HCT116 (cell line): ENCODE measurements at regions not wholly inside any gene's neighbourhood (a gene's known extent, or its start where the extent isn't known, plus 50 kb on each side); places are given as distances from the start of the nearest gene placed in this dataset.

ENCODE experiments used
- ATAC-seq: fragments of 200-7000 bp; cut with Tn5 transposase; 2 replicates; pipeline ENCODE4 v1.9.1; 2020; ENCODE audit warnings: mild to moderate bottlenecking, moderate library complexity
- BruUV-seq: library from RNA; stranded (reverse); fragments of 400-500 nt; replicated peaks from 2 replicates; lab custom pipeline; 2021; lab: Mats Ljungman, UMichigan
- CTCF ChIA-PET: fragments of 300-600 bp; sonication (Branson Sonifier 250); formaldehyde crosslinking; loops from one replicate; lab custom pipeline; 2021; ENCODE audit warnings: antibody characterized with exemption; lab: Charles Lee
- POLR2A ChIA-PET: fragments of 300-600, 350-600 bp; sonication (Branson Sonifier 250); formaldehyde crosslinking; loops from one replicate; lab custom pipeline; 2021; ENCODE audit warnings: antibody characterized with exemption; lab: Charles Lee
- RAD21 ChIA-PET, 2 experiments: fragments of 300-600 bp; sonication (Branson Sonifier 250); formaldehyde crosslinking; loops; one replicate each; lab custom pipeline; 2023; ENCODE audit warnings: low total read pairs in 2 of 2; ENCODE audit not compliant: uncharacterized antibody in 2 of 2, unreplicated experiment in 2 of 2, low non-redundant PET in 1 of 2; lab: Charles Lee
- DNase-seq: peaks from one replicate; pipeline ENCODE4 v3.0.0-alpha.2; 2010; ENCODE audit warnings: low read depth, low spot score
- H2AFZ ChIP-seq: fragments of 200-600 bp; shearing (Covaris generic), sonication (generic); 2 replicates; pipeline ENCODE4 v1.6.1; 2017; ENCODE audit warnings: low read depth, mixed run types, mixed read lengths, antibody characterized with exemption, low read length; ENCODE audit not compliant: poor library complexity, severe bottlenecking
- H3K27ac ChIP-seq: 2 replicates; pipeline ENCODE4 v1.5.1; 2012; ENCODE audit warnings: low read depth, low read length
- H3K27me3 ChIP-seq: fragments of 200-600 bp; sonication (generic); 2 replicates; pipeline ENCODE4 v1.6.1; 2016; ENCODE audit warnings: mixed run types, low read length, mixed read lengths; ENCODE audit not compliant: insufficient read depth
- H3K36me3 ChIP-seq, 2 experiments: fragments of 200-500 bp in 1 of 2; fragments of 200-600 bp in 1 of 2; sonication (Bioruptor generic) in 1 of 2; sonication (generic) in 1 of 2; 2 replicates each; pipeline versions ENCODE4 v1.5.1 to v1.6.1; 2014 to 2016; ENCODE audit warnings: low read length in 2 of 2, inconsistent platforms in 1 of 2, mixed read lengths in 1 of 2, mixed run types in 1 of 2; ENCODE audit not compliant: insufficient read depth in 2 of 2, control insufficient read depth in 1 of 2
- H3K4me1 ChIP-seq, 2 experiments: fragments of 200-600 bp in 1 of 2; sonication (generic) in 1 of 2; 2 replicates each; pipeline versions ENCODE4 v1.5.1 to v1.6.1; 2012 to 2017; ENCODE audit warnings: low read length in 2 of 2, inconsistent platforms in 1 of 2, mild to moderate bottlenecking in 1 of 2, mixed read lengths in 1 of 2, mixed run types in 1 of 2, moderate library complexity in 1 of 2; ENCODE audit not compliant: insufficient read depth in 2 of 2, control insufficient read depth in 1 of 2
- H3K4me2 ChIP-seq: fragments of 200-600 bp; sonication (generic); 2 replicates; pipeline ENCODE4 v1.6.1; 2017; ENCODE audit warnings: mixed run types, low read length, mixed read lengths
- H3K4me3 ChIP-seq, 2 experiments: fragments of 200-600 bp in 1 of 2; sonication (generic) in 1 of 2; replicated peaks in 1 of 2; 2 replicates each; pipeline ENCODE4 v1.5.1; 2011 to 2016; ENCODE audit warnings: low read length in 2 of 2, control low read depth in 1 of 2, low read depth in 1 of 2, mild to moderate bottlenecking in 1 of 2, mixed read lengths in 1 of 2, mixed run types in 1 of 2
- H3K79me2 ChIP-seq: fragments of 200-600 bp; sonication (generic); 2 replicates; pipeline ENCODE4 v1.6.1; 2017; ENCODE audit warnings: mild to moderate bottlenecking, mixed run types, low read length, moderate library complexity, mixed read lengths; ENCODE audit not compliant: insufficient read depth
- H3K9ac ChIP-seq: fragments of 200-600 bp; sonication (generic); 2 replicates; pipeline ENCODE4 v1.6.1; 2016; ENCODE audit warnings: low read length, mixed read lengths
- H3K9me2 ChIP-seq: fragments of 200-600 bp; sonication (generic), shearing (Covaris generic); 2 replicates; pipeline ENCODE4 v1.6.1; 2017; ENCODE audit warnings: mixed run types, mild to moderate bottlenecking, moderate library complexity; ENCODE audit not compliant: insufficient read depth
- H3K9me3 ChIP-seq, 2 experiments: fragments of 200-500 bp in 1 of 2; fragments of 200-600 bp in 1 of 2; sonication (Bioruptor generic) in 1 of 2; sonication (generic) in 1 of 2; 2 replicates each; pipeline ENCODE4 v1.6.1; 2014 to 2017; ENCODE audit warnings: low read length in 2 of 2, mixed read lengths in 2 of 2, inconsistent platforms in 1 of 2, low read depth in 1 of 2, mild to moderate bottlenecking in 1 of 2, mixed run types in 1 of 2, moderate library complexity in 1 of 2; ENCODE audit not compliant: control insufficient read depth in 1 of 2, insufficient read depth in 1 of 2
- H4K20me1 ChIP-seq: fragments of 200-600 bp; sonication (generic), shearing (Covaris generic); 2 replicates; pipeline ENCODE4 v1.6.1; 2017; ENCODE audit warnings: mixed run types, mild to moderate bottlenecking, moderate library complexity; ENCODE audit not compliant: insufficient read depth
- EGR1 ChIP-seq: IDR thresholded peaks from 2 replicates; pipeline ENCODE4 v1.6.1; 2012; ENCODE audit warnings: low read depth
- FOSL1 ChIP-seq: IDR thresholded peaks from 2 replicates; pipeline ENCODE4 v1.6.1; 2012; ENCODE audit warnings: low read depth
- SIN3A ChIP-seq: IDR thresholded peaks from 2 replicates; pipeline ENCODE4 v1.6.1; 2012; ENCODE audit warnings: low read depth
- ZFX ChIP-seq: fragments of 450-650 bp; IDR thresholded peaks from 2 replicates; pipeline ENCODE4 v1.6.1; 2017
- intact Hi-C: fragments of 100-400 bp; cut with micrococcal nuclease; formaldehyde crosslinking; loops from 2 replicates; pipeline ENCODE4 v1.10.0; 2022
- TF ChIP-seq, protein P1 (sequence below): IDR thresholded peaks from 2 replicates; pipeline ENCODE4 v1.6.1; 2012; ENCODE audit warnings: low read depth
- TF ChIP-seq, protein P2 (sequence below), 3 experiments: fragments of 200-600 bp in 1 of 3; sonication (generic) in 1 of 3; IDR thresholded peaks in 2 of 3; conservative IDR thresholded peaks in 1 of 3; 2 replicates each; pipeline ENCODE4 v1.5.1; 2012 to 2017; ENCODE audit warnings: low read depth in 2 of 3, low read length in 2 of 3, antibody characterized with exemption in 1 of 3, borderline replicate concordance in 1 of 3, control low read depth in 1 of 3, mild to moderate bottlenecking in 1 of 3, mixed read lengths in 1 of 3, mixed run types in 1 of 3, moderate library complexity in 1 of 3; ENCODE audit not compliant: insufficient read depth in 1 of 3

DNA sequence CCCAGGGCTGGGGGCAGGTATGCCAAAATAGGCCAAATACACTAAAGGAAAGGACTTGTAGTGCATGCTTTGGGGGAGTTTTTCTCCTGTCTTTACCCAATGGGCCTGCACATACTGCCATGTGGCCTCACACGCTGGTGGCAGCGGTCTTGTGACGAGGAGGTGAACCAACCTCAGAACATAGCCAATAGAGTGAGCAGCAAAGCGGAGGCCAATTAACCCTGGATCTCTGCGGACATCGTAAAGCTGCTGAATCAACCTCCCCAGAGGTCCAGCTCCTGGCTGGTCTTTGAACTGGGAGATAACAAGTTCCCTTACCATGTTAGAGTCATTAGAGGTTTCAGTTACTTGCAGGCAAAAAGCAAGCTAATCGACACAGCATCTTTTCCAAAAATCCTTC lies 280.1 kb downstream of the PREX1 start:
- no peaks in the 10 kb centered on the region for H3K9me2 ChIP-seq
- intact Hi-C loops, result no loop called here
- no peak for ATAC-seq
- H3K79me2 ChIP-seq, result no peaks in the 10 kb centered on the region
- no peak overlapping the region for H3K9ac ChIP-seq
- H3K27ac ChIP-seq, result no peak overlapping the region
- no peaks in the 10 kb centered on the region for H3K36me3 ChIP-seq
- no peak for DNase-seq
- TF ChIP-seq, protein P1, sequence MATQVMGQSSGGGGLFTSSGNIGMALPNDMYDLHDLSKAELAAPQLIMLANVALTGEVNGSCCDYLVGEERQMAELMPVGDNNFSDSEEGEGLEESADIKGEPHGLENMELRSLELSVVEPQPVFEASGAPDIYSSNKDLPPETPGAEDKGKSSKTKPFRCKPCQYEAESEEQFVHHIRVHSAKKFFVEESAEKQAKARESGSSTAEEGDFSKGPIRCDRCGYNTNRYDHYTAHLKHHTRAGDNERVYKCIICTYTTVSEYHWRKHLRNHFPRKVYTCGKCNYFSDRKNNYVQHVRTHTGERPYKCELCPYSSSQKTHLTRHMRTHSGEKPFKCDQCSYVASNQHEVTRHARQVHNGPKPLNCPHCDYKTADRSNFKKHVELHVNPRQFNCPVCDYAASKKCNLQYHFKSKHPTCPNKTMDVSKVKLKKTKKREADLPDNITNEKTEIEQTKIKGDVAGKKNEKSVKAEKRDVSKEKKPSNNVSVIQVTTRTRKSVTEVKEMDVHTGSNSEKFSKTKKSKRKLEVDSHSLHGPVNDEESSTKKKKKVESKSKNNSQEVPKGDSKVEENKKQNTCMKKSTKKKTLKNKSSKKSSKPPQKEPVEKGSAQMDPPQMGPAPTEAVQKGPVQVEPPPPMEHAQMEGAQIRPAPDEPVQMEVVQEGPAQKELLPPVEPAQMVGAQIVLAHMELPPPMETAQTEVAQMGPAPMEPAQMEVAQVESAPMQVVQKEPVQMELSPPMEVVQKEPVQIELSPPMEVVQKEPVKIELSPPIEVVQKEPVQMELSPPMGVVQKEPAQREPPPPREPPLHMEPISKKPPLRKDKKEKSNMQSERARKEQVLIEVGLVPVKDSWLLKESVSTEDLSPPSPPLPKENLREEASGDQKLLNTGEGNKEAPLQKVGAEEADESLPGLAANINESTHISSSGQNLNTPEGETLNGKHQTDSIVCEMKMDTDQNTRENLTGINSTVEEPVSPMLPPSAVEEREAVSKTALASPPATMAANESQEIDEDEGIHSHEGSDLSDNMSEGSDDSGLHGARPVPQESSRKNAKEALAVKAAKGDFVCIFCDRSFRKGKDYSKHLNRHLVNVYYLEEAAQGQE, result no peak
- TF ChIP-seq SIN3A (no peak), FOSL1 (no peak), ZFX (no peak), EGR1 (no peak)
- TF ChIP-seq, protein P2, sequence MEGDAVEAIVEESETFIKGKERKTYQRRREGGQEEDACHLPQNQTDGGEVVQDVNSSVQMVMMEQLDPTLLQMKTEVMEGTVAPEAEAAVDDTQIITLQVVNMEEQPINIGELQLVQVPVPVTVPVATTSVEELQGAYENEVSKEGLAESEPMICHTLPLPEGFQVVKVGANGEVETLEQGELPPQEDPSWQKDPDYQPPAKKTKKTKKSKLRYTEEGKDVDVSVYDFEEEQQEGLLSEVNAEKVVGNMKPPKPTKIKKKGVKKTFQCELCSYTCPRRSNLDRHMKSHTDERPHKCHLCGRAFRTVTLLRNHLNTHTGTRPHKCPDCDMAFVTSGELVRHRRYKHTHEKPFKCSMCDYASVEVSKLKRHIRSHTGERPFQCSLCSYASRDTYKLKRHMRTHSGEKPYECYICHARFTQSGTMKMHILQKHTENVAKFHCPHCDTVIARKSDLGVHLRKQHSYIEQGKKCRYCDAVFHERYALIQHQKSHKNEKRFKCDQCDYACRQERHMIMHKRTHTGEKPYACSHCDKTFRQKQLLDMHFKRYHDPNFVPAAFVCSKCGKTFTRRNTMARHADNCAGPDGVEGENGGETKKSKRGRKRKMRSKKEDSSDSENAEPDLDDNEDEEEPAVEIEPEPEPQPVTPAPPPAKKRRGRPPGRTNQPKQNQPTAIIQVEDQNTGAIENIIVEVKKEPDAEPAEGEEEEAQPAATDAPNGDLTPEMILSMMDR (IDR thresholded peaks at IDR 0.05 in 2 of 3, conservative IDR thresholded peaks at IDR 0.05 in 1 of 3; ENCODE audit: borderline replicate concordance in 1 of 3, insufficient read depth in 1 of 3, low read depth in 2 of 3, low read length in 2 of 3), result no peak
- CTCF ChIA-PET, result no interaction called here
- H3K4me1 ChIP-seq, result peaks cover 0 to 9% of the 10 kb centered on the region in 2 experiments; a peak in 1 of 4 replicates
- POLR2A ChIA-PET, result interaction anchor here (0.5 kb wide), 1 partner anchor 25 kb away, joined by 3 read pairs; no protein-coding TSS in a partner anchor
- no peaks in the 10 kb centered on the region for H3K27me3 ChIP-seq
- no peaks in the 10 kb centered on the region for H3K9me3 ChIP-seq
- H2AFZ ChIP-seq, result no peak overlapping the region
- RAD21 ChIA-PET, result no interaction called here
- no peaks in the 10 kb centered on the region for H4K20me1 ChIP-seq
- no peak overlapping the region for H3K4me2 ChIP-seq
- BruUV-seq, result no TSS peak
- no peak overlapping the region for H3K4me3 ChIP-seq
